HFFc6 (cell line): ENCODE measurements at regions not wholly inside any gene's neighbourhood (a gene's known extent, or its start where the extent isn't known, plus 50 kb on each side); places are given as distances from the start of the nearest gene placed in this dataset.
"Not testable (repeated sequence)": the region's sequence is repeated elsewhere in the genome, so short reads cannot be mapped to it uniquely, and the experiment has no call there.

Source experiments
- DNase-seq: peaks from one replicate; pipeline ENCODE4 v3.0.0-alpha.2; 2018
- H3K27ac Mint-ChIP-seq: 2 replicates; pipeline ENCODE4 v1.8.0; 2020; ENCODE audit warnings: mild to moderate bottlenecking, mixed read lengths
- H3K27me3 Mint-ChIP-seq: 2 replicates; pipeline ENCODE4 v1.8.0; 2021; ENCODE audit warnings: mild to moderate bottlenecking, moderate library complexity, mixed read lengths; ENCODE audit not compliant: insufficient read depth
- H3K36me3 Mint-ChIP-seq: 2 replicates; pipeline ENCODE4 v1.8.0; 2021; ENCODE audit warnings: low read depth, mixed read lengths
- H3K4me1 Mint-ChIP-seq: 2 replicates; pipeline ENCODE4 v1.8.0; 2020; ENCODE audit warnings: low read depth, mixed read lengths
- H3K4me3 Mint-ChIP-seq: 2 replicates; pipeline ENCODE4 v1.8.0; 2020; ENCODE audit warnings: mild to moderate bottlenecking, moderate library complexity, mixed read lengths
- H3K9me3 Mint-ChIP-seq: 2 replicates; pipeline ENCODE4 v1.8.0; 2020; ENCODE audit warnings: mild to moderate bottlenecking, mixed read lengths
- CTCF ChIP-seq: fragments of 200-600 bp; sonication (generic); IDR thresholded peaks from 2 replicates; pipeline ENCODE4 v1.5.0; 2021; ENCODE audit warnings: antibody characterized with exemption, mild to moderate bottlenecking

- H3K27ac Mint-ChIP-seq: no peak overlapping the region
- H3K4me3 Mint-ChIP-seq: no peak overlapping the region
- no peak for TF ChIP-seq CTCF
- DNase-seq: no peak
- peaks cover 48% of the 10 kb centered on the region for H3K9me3 Mint-ChIP-seq
- peaks cover 5% of the 10 kb centered on the region; the same call in 1 of the 2 replicates for H3K36me3 Mint-ChIP-seq
- H3K27me3 Mint-ChIP-seq: no peaks in the 10 kb centered on the region
- no peaks in the 10 kb centered on the region for H3K4me1 Mint-ChIP-seq
Observed at GRCh38 chr14:48568252-48568651, 892.8 kb upstream of the MDGA2 start.

GRCh38 chr14:48563489-48563888 is 888.1 kb upstream of the MDGA2 start:
- DNase-seq: no peak
- no peak overlapping the region for H3K4me3 Mint-ChIP-seq
- no peaks in the 10 kb centered on the region for H3K27me3 Mint-ChIP-seq
- TF ChIP-seq CTCF: no peak
- H3K36me3 Mint-ChIP-seq: no peaks in the 10 kb centered on the region; the same call in 1 of the 2 replicates
- H3K4me1 Mint-ChIP-seq: no peaks in the 10 kb centered on the region
- H3K9me3 Mint-ChIP-seq: peaks cover 37% of the 10 kb centered on the region
- H3K27ac Mint-ChIP-seq: no peak overlapping the region

GRCh38 chr14:48561438-48561837 is 886.0 kb upstream of the MDGA2 start:
- H3K27me3 Mint-ChIP-seq, H3K4me3 Mint-ChIP-seq, DNase-seq, H3K36me3 Mint-ChIP-seq, H3K4me1 Mint-ChIP-seq, H3K27ac Mint-ChIP-seq: not testable (repeated sequence)
- H3K9me3 Mint-ChIP-seq: peaks cover 34% of the 10 kb centered on the region

GRCh38 chr14:48560421-48560820 is 885.0 kb upstream of the MDGA2 start:
- H3K4me3 Mint-ChIP-seq: no peak overlapping the region
- no peaks in the 10 kb centered on the region for H3K4me1 Mint-ChIP-seq
- H3K27ac Mint-ChIP-seq: no peak overlapping the region
- H3K27me3 Mint-ChIP-seq: no peaks in the 10 kb centered on the region
- DNase-seq: no peak
- TF ChIP-seq CTCF: no peak
- H3K36me3 Mint-ChIP-seq: no peaks in the 10 kb centered on the region; the same call in 1 of the 2 replicates
- peaks cover 35% of the 10 kb centered on the region for H3K9me3 Mint-ChIP-seq

GRCh38 chr14:48553443-48553842 is 878.0 kb upstream of the MDGA2 start:
- Mint-ChIP-seq H3K27ac (no peak overlapping the region), H3K4me1 (no peaks in the 10 kb centered on the region), H3K9me3 (peaks cover 48% of the 10 kb centered on the region), H3K36me3 (peaks cover 4% of the 10 kb centered on the region; the same call in 1 of the 2 replicates), H3K4me3 (no peak overlapping the region), H3K27me3 (no peaks in the 10 kb centered on the region)
- no peak for DNase-seq
- no peak for TF ChIP-seq CTCF

- Mint-ChIP-seq H3K36me3 (no peaks in the 10 kb centered on the region), H3K27ac (no peak overlapping the region), H3K27me3 (no peaks in the 10 kb centered on the region), H3K9me3 (peaks cover 37% of the 10 kb centered on the region), H3K4me3 (no peak overlapping the region), H3K4me1 (no peaks in the 10 kb centered on the region)
- no peak for DNase-seq
- no peak for TF ChIP-seq CTCF
Observed at GRCh38 chr14:48546996-48547395, 871.6 kb upstream of the MDGA2 start.
